GM18861 (cell line): ENCODE measurements at regions not wholly inside any gene's neighbourhood (a gene's known extent, or its start where the extent isn't known, plus 50 kb on each side); places are given as distances from the start of the nearest gene placed in this dataset.

Experiments
- ATAC-seq: cut with Tn5 transposase; IDR thresholded peaks from one replicate; pipeline ENCODE4 v1.9.1; 2021; ENCODE audit not compliant: unreplicated experiment

- no peak for ATAC-seq
These were observed 337.2 kb upstream of the FANCL start for GRCh38 chr2:58578276-58578675.

DNA sequence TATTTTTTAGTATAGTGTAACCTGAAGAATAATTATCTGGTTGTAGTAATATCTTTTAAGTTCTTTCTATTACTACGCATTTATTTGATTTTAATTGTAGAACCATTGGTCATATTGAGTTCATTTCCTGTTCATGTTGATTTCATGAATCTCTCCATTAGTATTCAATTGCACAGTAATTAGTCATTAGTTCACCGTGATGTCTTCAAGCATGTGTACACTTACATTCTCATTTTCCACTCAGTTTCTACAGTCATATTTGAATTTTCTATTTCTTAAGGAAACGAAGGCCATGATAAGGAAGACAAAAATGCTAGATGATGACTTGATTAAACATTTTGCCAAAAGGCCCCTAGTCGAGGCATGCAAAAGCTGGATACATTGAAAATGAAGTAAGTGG is 333.7 kb upstream of the FANCL start:
- ATAC-seq = no peak

DNA sequence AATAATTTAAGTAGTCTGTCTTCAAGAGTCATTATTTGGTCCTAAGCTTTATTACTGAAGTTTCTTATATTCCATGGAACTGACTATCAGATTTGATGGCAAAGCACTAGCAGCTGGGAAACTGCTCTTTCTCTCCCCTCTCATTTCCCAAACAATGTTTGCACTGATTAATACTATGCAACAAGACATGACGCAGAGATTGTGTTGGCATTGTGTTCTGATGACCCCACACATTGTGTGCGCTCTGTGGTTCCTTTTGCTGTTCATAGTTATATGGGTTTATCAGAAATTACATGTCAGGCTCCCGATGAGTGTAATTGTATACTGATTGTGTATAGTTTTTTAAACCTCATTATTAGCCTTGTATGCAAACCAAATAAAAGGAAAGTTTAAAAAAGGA is 331.6 kb upstream of the FANCL start:
- ATAC-seq = no peak

- ATAC-seq = peak; percentile 94
These were observed 330.2 kb upstream of the FANCL start for GRCh38 chr2:58571181-58571852.

GRCh38 chr2:58569475-58570185 is 328.5 kb upstream of the FANCL start:
- no peak for ATAC-seq

- no peak for ATAC-seq
These were observed 327.8 kb upstream of the FANCL start for GRCh38 chr2:58568901-58569300.

- no peak for ATAC-seq
These were observed 321.2 kb upstream of the FANCL start for GRCh38 chr2:58562276-58562675.

DNA sequence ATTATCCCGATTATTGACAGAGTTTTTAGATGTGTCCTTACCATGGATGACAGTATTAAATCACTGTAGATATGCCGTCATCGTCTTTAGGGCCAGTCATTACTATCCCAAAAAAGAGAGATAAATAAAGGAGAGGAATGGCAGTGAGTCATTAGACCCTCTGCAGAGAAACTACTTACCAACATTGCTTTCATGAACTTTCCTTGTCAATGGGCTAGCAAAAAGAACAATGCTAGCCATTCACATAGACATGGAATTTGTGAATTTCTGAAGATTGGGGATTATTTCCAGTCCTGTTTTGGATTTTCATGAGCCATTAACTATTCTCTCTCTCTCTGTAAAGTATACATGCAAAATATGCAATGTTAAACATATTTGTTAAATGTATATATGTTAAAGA is 319.4 kb upstream of the FANCL start:
- ATAC-seq = no peak

DNA sequence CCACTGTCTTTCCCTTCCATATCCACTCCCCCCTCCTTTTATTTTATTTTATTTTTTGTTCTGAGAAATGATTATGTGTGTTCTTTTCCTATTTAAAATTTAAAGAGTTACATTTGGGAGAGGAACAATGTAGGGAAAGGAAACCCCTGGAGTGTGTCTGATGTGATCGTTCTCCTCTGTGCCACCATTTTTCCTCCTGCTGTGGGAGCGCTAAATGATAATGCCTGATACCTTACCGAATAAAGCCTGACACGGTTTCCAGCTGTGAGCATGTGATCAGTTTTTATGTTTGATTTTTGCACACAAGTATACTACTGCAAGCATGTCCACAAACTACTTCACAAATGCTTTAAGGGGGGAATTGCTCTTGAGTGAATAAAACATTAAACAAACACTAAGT is 317.8 kb upstream of the FANCL start:
- no peak for ATAC-seq

DNA sequence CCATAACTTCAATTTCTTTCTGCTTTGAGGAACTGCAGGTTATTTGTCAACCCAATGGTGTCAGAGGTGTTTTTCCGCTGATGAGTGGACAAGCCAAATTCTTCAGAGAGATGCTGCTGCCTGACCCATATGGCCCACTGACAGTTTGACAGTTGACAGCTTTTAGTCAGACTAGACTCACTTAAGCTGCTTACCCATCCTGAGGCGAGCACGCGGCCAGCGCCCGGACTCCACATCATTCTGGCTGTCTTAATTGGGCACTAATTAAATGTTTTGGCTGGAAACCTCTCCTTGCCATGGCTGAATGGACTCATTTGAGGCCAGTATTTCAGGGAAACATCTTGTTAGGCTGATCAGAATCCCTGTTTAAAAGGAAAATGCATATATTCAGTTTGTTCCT is 316.1 kb upstream of the FANCL start:
- ATAC-seq = no peak

GRCh38 chr2:58553937-58554336 is 312.8 kb upstream of the FANCL start:
- no peak for ATAC-seq

GRCh38 chr2:58553522-58553921 is 312.4 kb upstream of the FANCL start:
- ATAC-seq = no peak

DNA sequence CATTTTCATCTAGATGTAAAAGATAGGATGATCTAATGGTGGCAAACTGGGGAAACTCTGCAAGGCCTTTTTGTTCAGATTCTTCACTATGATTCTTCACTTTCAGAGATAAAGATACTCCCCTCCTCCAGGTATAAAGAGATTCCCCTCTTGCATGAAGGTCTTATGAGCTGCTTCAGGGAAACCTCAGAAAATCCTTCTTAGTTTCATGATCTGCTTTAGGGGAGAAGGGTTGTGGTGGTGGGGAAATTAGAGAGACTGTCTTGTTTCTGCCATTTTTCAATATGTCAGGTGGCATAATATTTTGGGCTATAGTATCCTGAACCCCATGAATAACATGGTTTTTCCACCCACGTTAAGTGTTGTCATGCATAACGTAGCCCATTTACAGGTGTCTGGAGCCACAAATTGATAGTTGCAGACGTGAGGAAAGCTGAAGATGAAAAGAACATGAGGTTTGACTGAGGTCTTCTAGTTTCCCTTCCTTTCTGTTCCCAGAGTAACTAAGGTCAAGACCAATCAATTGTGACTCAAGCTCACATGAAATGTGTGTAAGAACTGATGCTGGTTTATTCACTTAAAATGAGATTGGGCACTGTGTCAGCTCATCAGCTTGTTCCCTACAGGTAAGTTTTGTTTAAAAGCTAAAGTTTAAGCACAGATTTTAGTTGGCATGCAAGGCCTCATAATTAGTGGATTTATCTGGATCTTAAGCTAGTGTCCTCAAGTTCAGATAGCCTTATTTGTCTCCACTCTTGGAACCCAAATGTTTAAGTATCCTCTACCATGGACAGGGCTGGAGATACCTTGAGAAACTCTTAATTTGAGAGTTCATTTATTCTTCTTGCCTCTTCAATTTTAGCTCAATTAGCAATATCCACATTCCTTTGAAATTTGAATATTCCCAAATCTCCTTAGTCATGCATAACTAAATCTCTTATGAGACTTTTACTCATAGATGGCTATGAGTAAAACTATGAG is 304.5 kb upstream of the FANCL start:
- no peak for ATAC-seq

DNA sequence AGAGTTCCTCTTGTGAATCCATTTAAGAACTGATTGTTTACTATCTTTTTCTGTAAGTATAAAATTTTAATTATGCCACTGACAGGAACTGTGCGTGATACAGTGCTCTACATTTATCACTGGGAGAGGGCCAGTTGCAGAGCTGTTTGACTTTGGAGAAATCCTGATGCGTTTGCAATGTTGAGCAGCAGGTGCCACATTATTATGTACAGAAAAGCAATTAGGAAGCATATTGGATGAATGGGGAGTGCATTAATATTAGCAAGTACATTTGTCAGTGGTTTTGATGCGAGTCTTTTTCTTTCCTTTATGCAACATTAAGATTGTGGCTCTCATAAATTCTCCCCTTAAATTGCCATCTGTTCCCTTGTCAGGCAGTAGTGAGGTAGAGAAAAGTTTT is 302.3 kb upstream of the FANCL start:
- ATAC-seq = no peak

- no peak for ATAC-seq
These were observed 300.4 kb upstream of the FANCL start for GRCh38 chr2:58541511-58541910.

DNA sequence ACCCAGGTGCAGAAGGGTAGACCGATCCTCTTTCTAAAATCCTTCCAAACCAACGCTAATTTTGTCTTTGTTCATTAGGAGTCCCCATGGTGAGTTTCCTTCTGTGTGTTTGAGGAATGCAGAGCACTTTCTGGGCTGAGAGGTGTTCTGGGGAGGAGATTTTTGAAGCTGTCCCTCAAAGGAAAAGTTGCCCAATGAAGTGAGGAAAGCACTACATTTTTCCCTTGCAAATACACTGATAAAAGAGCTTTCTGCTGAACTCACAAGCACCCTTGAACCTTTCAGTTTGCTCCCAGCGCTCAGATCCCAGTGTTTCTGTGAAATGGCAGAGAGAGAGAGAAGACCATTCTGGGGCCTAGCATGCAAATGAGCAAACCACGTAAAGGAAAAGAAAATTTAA is 299.6 kb upstream of the FANCL start:
- no peak for ATAC-seq

- ATAC-seq = no peak
These were observed 298.8 kb upstream of the FANCL start for GRCh38 chr2:58539973-58540372.

GRCh38 chr2:58535990-58536389 is 294.9 kb upstream of the FANCL start:
- ATAC-seq = no peak

DNA sequence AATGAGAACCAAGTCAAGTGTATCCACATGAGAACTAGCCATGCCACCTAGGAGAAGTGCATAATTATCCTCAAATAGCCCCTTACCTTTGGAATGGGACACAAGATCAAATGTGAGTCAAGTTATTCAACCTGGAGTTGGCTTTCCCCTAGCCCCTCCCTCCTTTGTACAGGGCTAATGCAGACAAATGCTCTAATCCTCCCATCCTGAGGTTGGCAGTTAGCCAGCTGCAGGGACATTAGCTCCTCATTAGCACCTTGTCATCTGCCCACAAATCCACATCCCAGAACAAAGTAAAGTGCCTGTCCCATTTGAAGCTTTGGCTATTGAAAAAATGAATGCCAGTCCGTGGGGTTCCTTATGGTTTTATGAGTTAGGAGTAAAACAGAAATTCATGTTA is 294.1 kb upstream of the FANCL start:
- no peak for ATAC-seq

- ATAC-seq = no peak
These were observed 292.3 kb upstream of the FANCL start for GRCh38 chr2:58533376-58533775.

- no peak for ATAC-seq
These were observed 291.5 kb upstream of the FANCL start for GRCh38 chr2:58532641-58533040.

GRCh38 chr2:58527647-58528046 is 286.5 kb upstream of the FANCL start:
- ATAC-seq = no peak
